ENCODE measurements at regions not wholly inside any gene's neighbourhood (a gene's known extent, or its start where the extent isn't known, plus 50 kb on each side); places are given as distances from the start of the nearest gene placed in this dataset.

DNA sequence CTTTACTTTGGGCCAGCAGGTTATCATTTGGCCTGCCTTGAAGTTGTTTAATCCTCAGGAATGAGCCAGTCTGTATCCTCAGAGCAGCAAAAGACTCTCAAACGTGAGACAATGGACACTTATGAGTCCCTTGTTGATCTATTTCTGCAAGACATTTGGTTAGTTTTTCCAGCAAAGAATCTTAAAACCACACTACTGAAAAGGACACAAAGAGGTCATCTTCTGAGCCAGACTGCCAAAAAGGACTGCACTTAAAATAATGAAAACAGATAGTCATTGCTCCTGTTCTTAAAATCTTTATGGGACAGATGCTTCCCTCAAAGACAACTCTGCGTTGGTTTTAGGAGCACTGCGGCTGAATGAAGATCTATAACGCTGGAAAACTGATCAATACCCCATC is 205.7 kb upstream of the PSMD7 start:
- Histone ChIP-seq H3K9ac (ENCODE audit: low read depth, low read length) (no peak overlapping the region), H3K36me3 (ENCODE audit: insufficient read depth, low read depth, low read length) (no peaks in the 10 kb centered on the region), H3K27ac (ENCODE audit: low read length) (no peak overlapping the region), H3K27me3 (ENCODE audit: insufficient read depth, low read length) (no peaks in the 10 kb centered on the region), H3K4me3 (ENCODE audit: low read length) (no peak overlapping the region), H3K4me1 (ENCODE audit: insufficient read depth, low read length) (peaks cover 3% of the 10 kb centered on the region; the same call in 1 of the 2 replicates), H3K9me3 (ENCODE audit: insufficient read depth, low read depth, low read length) (no peaks in the 10 kb centered on the region)

DNA sequence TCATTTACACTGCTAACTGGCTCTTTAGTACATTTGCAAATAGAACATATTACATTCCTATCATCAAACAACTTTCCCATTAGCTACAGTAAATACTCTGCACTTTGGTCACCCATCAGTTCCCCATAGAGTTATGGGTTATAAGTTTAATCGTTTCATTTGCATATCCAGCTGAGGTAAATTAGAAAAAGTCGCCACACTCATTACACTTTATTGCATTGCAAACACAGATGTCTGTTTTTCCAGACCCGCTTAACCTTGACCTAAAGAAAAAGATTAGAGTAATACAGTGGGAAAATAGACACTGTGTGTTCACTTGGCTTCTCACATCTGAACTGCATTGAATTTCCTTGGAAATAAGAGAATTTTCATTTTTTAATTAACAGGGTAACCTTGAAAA is 213.1 kb upstream of the PSMD7 start:
- Histone ChIP-seq H3K4me1 (ENCODE audit: insufficient read depth, low read length) (peaks cover 4% of the 10 kb centered on the region; the same call in 1 of the 2 replicates), H3K27me3 (ENCODE audit: insufficient read depth, low read length) (no peaks in the 10 kb centered on the region), H3K9ac (ENCODE audit: low read depth, low read length) (no peak overlapping the region), H3K4me3 (ENCODE audit: low read length) (no peak overlapping the region), H3K27ac (ENCODE audit: low read length) (no peak overlapping the region), H3K36me3 (ENCODE audit: insufficient read depth, low read depth, low read length) (no peaks in the 10 kb centered on the region), H3K9me3 (ENCODE audit: insufficient read depth, low read depth, low read length) (no peaks in the 10 kb centered on the region)

DNA sequence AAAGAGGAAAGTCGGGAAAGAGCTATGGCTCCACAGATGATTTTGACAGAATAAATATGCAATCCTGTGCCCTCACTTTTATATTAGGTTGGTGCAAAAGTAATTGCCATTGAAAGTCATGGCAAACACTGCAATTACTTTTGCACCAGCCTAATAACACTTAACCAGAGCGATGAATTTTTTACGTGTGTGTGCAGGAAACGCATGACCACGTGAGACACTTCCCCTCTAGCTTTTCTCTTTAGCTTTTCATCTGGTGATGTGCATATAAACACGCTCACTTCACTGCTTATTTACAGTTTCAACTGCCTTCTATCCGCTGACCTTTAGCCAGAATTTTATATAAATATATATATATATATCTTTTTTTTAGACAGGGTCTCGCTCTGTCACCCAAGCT is 216.3 kb upstream of the PSMD7 start:
- Histone ChIP-seq H3K36me3 (ENCODE audit: insufficient read depth, low read depth, low read length) (no peaks in the 10 kb centered on the region), H3K4me3 (ENCODE audit: low read length) (no peak overlapping the region), H3K27ac (ENCODE audit: low read length) (no peak overlapping the region), H3K4me1 (ENCODE audit: insufficient read depth, low read length) (peaks cover 9% of the 10 kb centered on the region), H3K9ac (ENCODE audit: low read depth, low read length) (no peak overlapping the region), H3K27me3 (ENCODE audit: insufficient read depth, low read length) (no peaks in the 10 kb centered on the region), H3K9me3 (ENCODE audit: insufficient read depth, low read depth, low read length) (peaks cover 4% of the 10 kb centered on the region; the same call in 1 of the 2 replicates)

GRCh38 chr16:74079232-74079586 is 217.4 kb upstream of the PSMD7 start:
- H3K9me3 ChIP-seq (ENCODE audit: insufficient read depth, low read depth, low read length) = peaks cover 11% of the 10 kb centered on the region
- H3K4me1 ChIP-seq (ENCODE audit: insufficient read depth, low read length) = peaks cover 9% of the 10 kb centered on the region
- H3K27me3 ChIP-seq (ENCODE audit: insufficient read depth, low read length) = no peaks in the 10 kb centered on the region
- no peak overlapping the region for H3K9ac ChIP-seq (ENCODE audit: low read depth, low read length)
- no peak overlapping the region for H3K27ac ChIP-seq (ENCODE audit: low read length)
- no peaks in the 10 kb centered on the region for H3K36me3 ChIP-seq (ENCODE audit: insufficient read depth, low read depth, low read length)
- no peak overlapping the region for H3K4me3 ChIP-seq (ENCODE audit: low read length)

GRCh38 chr16:74078511-74079231 is 217.9 kb upstream of the PSMD7 start:
- H3K9me3 ChIP-seq (ENCODE audit: insufficient read depth, low read depth, low read length) = peaks cover 11% of the 10 kb centered on the region
- H3K36me3 ChIP-seq (ENCODE audit: insufficient read depth, low read depth, low read length) = no peaks in the 10 kb centered on the region
- H3K27me3 ChIP-seq (ENCODE audit: insufficient read depth, low read length) = no peaks in the 10 kb centered on the region
- H3K9ac ChIP-seq (ENCODE audit: low read depth, low read length) = 0 out of 2 replicates have a peak overlapping the region, but pooled peaks have one; percentile 19
- peaks cover 9% of the 10 kb centered on the region for H3K4me1 ChIP-seq (ENCODE audit: insufficient read depth, low read length)
- H3K27ac ChIP-seq (ENCODE audit: low read length) = no peak overlapping the region
- no peak overlapping the region for H3K4me3 ChIP-seq (ENCODE audit: low read length)

GRCh38 chr16:74076568-74076967 is 220.0 kb upstream of the PSMD7 start:
- Histone ChIP-seq H3K36me3 (ENCODE audit: insufficient read depth, low read depth, low read length) (no peaks in the 10 kb centered on the region), H3K27ac (ENCODE audit: low read length) (no peak overlapping the region), H3K4me3 (ENCODE audit: low read length) (no peak overlapping the region)

GRCh38 chr16:74075393-74075792 is 221.2 kb upstream of the PSMD7 start:
- no peaks in the 10 kb centered on the region for H3K36me3 ChIP-seq (ENCODE audit: insufficient read depth, low read depth, low read length)
- peaks cover 11% of the 10 kb centered on the region for H3K9me3 ChIP-seq (ENCODE audit: insufficient read depth, low read depth, low read length)
- H3K9ac ChIP-seq (ENCODE audit: low read depth, low read length) = no peak overlapping the region
- H3K4me3 ChIP-seq (ENCODE audit: low read length) = no peak overlapping the region
- H3K4me1 ChIP-seq (ENCODE audit: insufficient read depth, low read length) = peaks cover 9% of the 10 kb centered on the region
- no peaks in the 10 kb centered on the region for H3K27me3 ChIP-seq (ENCODE audit: insufficient read depth, low read length)
- H3K27ac ChIP-seq (ENCODE audit: low read length) = no peak overlapping the region

More at GRCh38 chr16:74076568-74076967, 220.0 kb upstream of the PSMD7 start:
- Histone ChIP-seq H3K4me1 (ENCODE audit: insufficient read depth, low read length) (peaks cover 9% of the 10 kb centered on the region), H3K27me3 (ENCODE audit: insufficient read depth, low read length) (no peaks in the 10 kb centered on the region), H3K9ac (ENCODE audit: low read depth, low read length) (no peak overlapping the region), H3K9me3 (ENCODE audit: insufficient read depth, low read depth, low read length) (peaks cover 11% of the 10 kb centered on the region)

DNA sequence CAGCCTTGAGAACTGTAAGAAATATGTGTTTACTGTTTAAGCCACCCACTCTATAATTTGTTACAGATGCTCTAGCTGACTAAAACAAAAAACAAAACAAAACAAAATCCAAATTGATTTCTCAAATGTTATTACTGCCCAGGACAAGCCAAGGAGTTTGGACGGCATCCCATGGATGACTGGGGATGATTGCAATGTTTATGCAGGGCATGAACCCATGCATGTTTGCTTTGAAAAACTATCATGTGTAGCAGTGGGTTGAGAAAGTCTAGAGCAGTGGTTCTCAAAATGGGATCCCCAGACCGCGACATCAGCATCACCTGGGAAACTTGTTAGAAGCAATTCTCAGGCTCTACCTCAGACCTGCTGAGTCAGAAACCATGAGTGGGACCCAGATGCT is 223.2 kb upstream of the PSMD7 start:
- H3K36me3 ChIP-seq (ENCODE audit: insufficient read depth, low read depth, low read length) = no peaks in the 10 kb centered on the region
- no peaks in the 10 kb centered on the region for H3K27me3 ChIP-seq (ENCODE audit: insufficient read depth, low read length)
- H3K27ac ChIP-seq (ENCODE audit: low read length) = no peak overlapping the region
- peaks cover 5% of the 10 kb centered on the region; the same call in 1 of the 2 replicates for H3K4me1 ChIP-seq (ENCODE audit: insufficient read depth, low read length)
- no peak overlapping the region for H3K4me3 ChIP-seq (ENCODE audit: low read length)
- H3K9me3 ChIP-seq (ENCODE audit: insufficient read depth, low read depth, low read length) = peaks cover 11% of the 10 kb centered on the region
- no peak overlapping the region for H3K9ac ChIP-seq (ENCODE audit: low read depth, low read length)

GRCh38 chr16:74071996-74072535 is 224.5 kb upstream of the PSMD7 start:
- H3K4me1 ChIP-seq (ENCODE audit: insufficient read depth, low read length) = peaks cover 8% of the 10 kb centered on the region; the same call in 1 of the 2 replicates
- H3K9ac ChIP-seq (ENCODE audit: low read depth, low read length) = no peak overlapping the region
- H3K36me3 ChIP-seq (ENCODE audit: insufficient read depth, low read depth, low read length) = no peaks in the 10 kb centered on the region
- H3K4me3 ChIP-seq (ENCODE audit: low read length) = no peak overlapping the region
- no peaks in the 10 kb centered on the region for H3K27me3 ChIP-seq (ENCODE audit: insufficient read depth, low read length)
- H3K27ac ChIP-seq (ENCODE audit: low read length) = no peak overlapping the region
- H3K9me3 ChIP-seq (ENCODE audit: insufficient read depth, low read depth, low read length) = peaks cover 11% of the 10 kb centered on the region

- H3K27ac ChIP-seq (ENCODE audit: low read length) = no peak overlapping the region
- H3K27me3 ChIP-seq (ENCODE audit: insufficient read depth, low read length) = no peaks in the 10 kb centered on the region
- H3K36me3 ChIP-seq (ENCODE audit: insufficient read depth, low read depth, low read length) = no peaks in the 10 kb centered on the region
- H3K4me3 ChIP-seq (ENCODE audit: low read length) = no peak overlapping the region
- no peak overlapping the region for H3K9ac ChIP-seq (ENCODE audit: low read depth, low read length)
- peaks cover 15% of the 10 kb centered on the region; the same call in 1 of the 2 replicates for H3K4me1 ChIP-seq (ENCODE audit: insufficient read depth, low read length)
- peaks cover 6% of the 10 kb centered on the region for H3K9me3 ChIP-seq (ENCODE audit: insufficient read depth, low read depth, low read length)
Observed at GRCh38 chr16:74070237-74070636, 226.4 kb upstream of the PSMD7 start.

- Histone ChIP-seq H3K9me3 (ENCODE audit: insufficient read depth, low read depth, low read length) (peaks cover 4% of the 10 kb centered on the region; the same call in 1 of the 2 replicates), H3K9ac (ENCODE audit: low read depth, low read length) (no peak overlapping the region), H3K4me1 (ENCODE audit: insufficient read depth, low read length) (peaks cover 15% of the 10 kb centered on the region; the same call in 1 of the 2 replicates), H3K36me3 (ENCODE audit: insufficient read depth, low read depth, low read length) (no peaks in the 10 kb centered on the region), H3K4me3 (ENCODE audit: low read length) (no peak overlapping the region), H3K27me3 (ENCODE audit: insufficient read depth, low read length) (no peaks in the 10 kb centered on the region), H3K27ac (ENCODE audit: low read length) (no peak overlapping the region)
Observed at GRCh38 chr16:74064120-74064735, 232.4 kb upstream of the PSMD7 start.

- Histone ChIP-seq H3K36me3 (ENCODE audit: insufficient read depth, low read depth, low read length) (no peaks in the 10 kb centered on the region), H3K27ac (ENCODE audit: low read length) (no peak overlapping the region)
Observed at GRCh38 chr16:74053826-74054225, 242.8 kb upstream of the PSMD7 start.

More at GRCh38 chr16:74053826-74054225, 242.8 kb upstream of the PSMD7 start:
- no peaks in the 10 kb centered on the region for H3K27me3 ChIP-seq (ENCODE audit: insufficient read depth, low read length)
- no peak overlapping the region for H3K9ac ChIP-seq (ENCODE audit: low read depth, low read length)
- H3K9me3 ChIP-seq (ENCODE audit: insufficient read depth, low read depth, low read length) = peaks cover 16% of the 10 kb centered on the region
- H3K4me1 ChIP-seq (ENCODE audit: insufficient read depth, low read length) = no peaks in the 10 kb centered on the region
- no peak overlapping the region for H3K4me3 ChIP-seq (ENCODE audit: low read length)

Data from iPS-20b (cell line).